GM12892 (cell line): ENCODE measurements at regions not wholly inside any gene's neighbourhood (a gene's known extent, or its start where the extent isn't known, plus 50 kb on each side); places are given as distances from the start of the nearest gene placed in this dataset.
"Not testable (repeated sequence)": the region's sequence is repeated elsewhere in the genome, so short reads cannot be mapped to it uniquely, and the experiment has no call there.

Experiments
- POLR2A ChIP-seq: IDR thresholded peaks from 2 replicates; pipeline ENCODE4 v1.6.1; 2011; ENCODE audit warnings: low read depth, low read length, control low read depth
- POLR2AphosphoS5 ChIP-seq: IDR thresholded peaks from 2 replicates; pipeline ENCODE4 v1.6.1; 2011; ENCODE audit warnings: low read depth, low read length, control low read depth
- TAF1 ChIP-seq: IDR thresholded peaks from 2 replicates; pipeline ENCODE4 v1.6.1; 2011; ENCODE audit warnings: low read depth, mild to moderate bottlenecking, control low read depth, low read length, borderline replicate concordance

GRCh38 chr11:16503891-16504290, 147.5 kb upstream of the SOX6 start:
- TF ChIP-seq POLR2AphosphoS5, POLR2A, TAF1: not testable (repeated sequence)
